Loucy (cell line): ENCODE measurements at regions not wholly inside any gene's neighbourhood (a gene's known extent, or its start where the extent isn't known, plus 50 kb on each side); places are given as distances from the start of the nearest gene placed in this dataset.

ENCODE experiments used
- H2AFZ ChIP-seq: fragments of 200-600 bp; sonication (generic); 2 replicates; pipeline ENCODE4 v1.6.0; 2016; ENCODE audit warnings: antibody characterized with exemption, mild to moderate bottlenecking, low read length, moderate library complexity
- H3F3A ChIP-seq: fragments of 200-600 bp; 2 replicates; pipeline ENCODE4 v1.6.0; 2016; ENCODE audit warnings: antibody characterized with exemption, low read depth, mild to moderate bottlenecking
- H3K27me3 ChIP-seq: fragments of 200-600 bp; sonication (generic); 2 replicates; pipeline ENCODE4 v1.6.1; 2014; ENCODE audit warnings: low read length, mild to moderate bottlenecking; ENCODE audit not compliant: insufficient read depth, poor library complexity, severe bottlenecking
- H3K36me3 ChIP-seq: fragments of 200-600 bp; sonication (generic); 2 replicates; pipeline ENCODE4 v1.6.1; 2016; ENCODE audit warnings: low read length; ENCODE audit not compliant: insufficient read depth
- H3K4me1 ChIP-seq: fragments of 200-600 bp; sonication (generic); 2 replicates; pipeline ENCODE4 v1.5.1; 2014; ENCODE audit warnings: low read length, mild to moderate bottlenecking; ENCODE audit not compliant: insufficient read depth, poor library complexity, severe bottlenecking
- H3K4me2 ChIP-seq: fragments of 200-600 bp; sonication (generic); 2 replicates; pipeline ENCODE4 v1.6.0; 2014; ENCODE audit warnings: antibody characterized with exemption, low read length, low read depth, mild to moderate bottlenecking; ENCODE audit not compliant: poor library complexity, severe bottlenecking
- H3K4me3 ChIP-seq: fragments of 200-600 bp; sonication (generic); 2 replicates; pipeline ENCODE4 v1.5.1; 2014; ENCODE audit warnings: low read length, mild to moderate bottlenecking, mixed read lengths; ENCODE audit not compliant: poor library complexity, severe bottlenecking
- H3K79me2 ChIP-seq: fragments of 200-600 bp; sonication (generic); 2 replicates; pipeline ENCODE4 v1.6.1; 2014; ENCODE audit warnings: low read length; ENCODE audit not compliant: insufficient read depth
- H3K9ac ChIP-seq: fragments of 200-600 bp; sonication (generic); 2 replicates; pipeline ENCODE4 v1.6.0; 2014; ENCODE audit warnings: mild to moderate bottlenecking, low read depth, low read length, moderate library complexity; ENCODE audit not compliant: poor library complexity, severe bottlenecking
- H3K9me2 ChIP-seq: fragments of 200-600 bp; sonication (generic); replicated peaks from 2 replicates; pipeline ENCODE4 v1.6.1; 2016; ENCODE audit warnings: low read depth, low read length, mixed read lengths
- H3K9me3 ChIP-seq: fragments of 200-600 bp; sonication (generic); 2 replicates; pipeline ENCODE4 v1.6.1; 2014; ENCODE audit warnings: mild to moderate bottlenecking, antibody characterized with exemption, low read length, low read depth; ENCODE audit not compliant: insufficient read depth
- H4K20me1 ChIP-seq: fragments of 200-600 bp; sonication (generic); 2 replicates; pipeline ENCODE4 v1.6.0; 2014; ENCODE audit warnings: antibody characterized with exemption, low read length, mild to moderate bottlenecking; ENCODE audit not compliant: insufficient read depth, poor library complexity, severe bottlenecking
- CTCF ChIP-seq: fragments of 200-600 bp; sonication (generic); conservative IDR thresholded peaks from 2 replicates; pipeline ENCODE4 v1.5.1; 2014; ENCODE audit warnings: mild to moderate bottlenecking, antibody characterized with exemption, low read length
- EZH2phosphoT487 ChIP-seq: fragments of 200-600 bp; IDR thresholded peaks from 2 replicates; pipeline ENCODE4 v1.6.1; 2018; ENCODE audit warnings: antibody characterized with exemption, mild to moderate bottlenecking, moderate library complexity, borderline replicate concordance

- H3F3A ChIP-seq = no peaks in the 10 kb centered on the region
- TF ChIP-seq EZH2phosphoT487 (no peak), CTCF (no peak)
- H3K36me3 ChIP-seq = no peaks in the 10 kb centered on the region
- peaks cover 13% of the 10 kb centered on the region; the same call in 1 of the 2 replicates for H3K9me3 ChIP-seq
- no peak overlapping the region for H3K4me3 ChIP-seq
- H3K27me3 ChIP-seq = no peaks in the 10 kb centered on the region
- H3K79me2 ChIP-seq = no peaks in the 10 kb centered on the region
- no peak overlapping the region for H3K9ac ChIP-seq
- no peak overlapping the region for H2AFZ ChIP-seq
- no peaks in the 10 kb centered on the region for H3K4me1 ChIP-seq
- no peaks in the 10 kb centered on the region for H3K9me2 ChIP-seq
- H3K4me2 ChIP-seq = no peak overlapping the region
- H4K20me1 ChIP-seq = no peaks in the 10 kb centered on the region
Observed at GRCh38 chr10:31630861-31631567, 297.6 kb downstream of the ARHGAP12 start.

GRCh38 chr10:31625566-31625965, 303.1 kb downstream of the ARHGAP12 start:
- Histone ChIP-seq H3K9ac (no peak overlapping the region), H3K4me1 (no peaks in the 10 kb centered on the region), H3F3A (no peaks in the 10 kb centered on the region), H4K20me1 (no peaks in the 10 kb centered on the region), H3K9me3 (peaks cover 14% of the 10 kb centered on the region; the same call in 1 of the 2 replicates), H3K4me3 (no peak overlapping the region), H3K36me3 (no peaks in the 10 kb centered on the region), H3K27me3 (peaks cover 5% of the 10 kb centered on the region), H3K9me2 (no peaks in the 10 kb centered on the region), H2AFZ (no peak overlapping the region), H3K79me2 (no peaks in the 10 kb centered on the region), H3K4me2 (no peak overlapping the region)
- TF ChIP-seq CTCF (no peak), EZH2phosphoT487 (no peak)

- H3K79me2 ChIP-seq = no peaks in the 10 kb centered on the region
- no peaks in the 10 kb centered on the region for H3K9me2 ChIP-seq
- no peak for TF ChIP-seq CTCF
- no peak for TF ChIP-seq EZH2phosphoT487
- no peaks in the 10 kb centered on the region for H4K20me1 ChIP-seq
- peaks cover 14% of the 10 kb centered on the region; the same call in 1 of the 2 replicates for H3K9me3 ChIP-seq
- no peak overlapping the region for H3K9ac ChIP-seq
- no peaks in the 10 kb centered on the region for H3K4me1 ChIP-seq
- no peak overlapping the region for H3K4me3 ChIP-seq
- H3F3A ChIP-seq = no peaks in the 10 kb centered on the region
- H2AFZ ChIP-seq = no peak overlapping the region
- H3K4me2 ChIP-seq = no peak overlapping the region
- H3K36me3 ChIP-seq = no peaks in the 10 kb centered on the region
- H3K27me3 ChIP-seq = peaks cover 5% of the 10 kb centered on the region
Observed at GRCh38 chr10:31624611-31625010, 304.0 kb downstream of the ARHGAP12 start.
